DOHH2 (cell line): ENCODE measurements at regions not wholly inside any gene's neighbourhood (a gene's known extent, or its start where the extent isn't known, plus 50 kb on each side); places are given as distances from the start of the nearest gene placed in this dataset.

ENCODE experiments used
- H3F3A ChIP-seq: fragments of 200-600 bp; sonication (generic), shearing (Covaris generic); 2 replicates; pipeline ENCODE4 v1.6.0; 2016; ENCODE audit warnings: antibody characterized with exemption, mild to moderate bottlenecking; ENCODE audit not compliant: control insufficient read depth, insufficient read depth
- H3K27ac ChIP-seq: fragments of 200-600 bp; sonication (generic); 2 replicates; pipeline ENCODE4 v1.5.1; 2014; ENCODE audit warnings: low read depth, mild to moderate bottlenecking, low read length, moderate library complexity
- H3K27me3 ChIP-seq: fragments of 200-600 bp; sonication (generic); 2 replicates; pipeline ENCODE4 v1.6.1; 2014; ENCODE audit warnings: mild to moderate bottlenecking, low read length, mixed read lengths; ENCODE audit not compliant: control insufficient read depth
- H3K36me3 ChIP-seq: fragments of 200-600 bp; sonication (generic); 2 replicates; pipeline ENCODE4 v1.6.1; 2014; ENCODE audit warnings: mild to moderate bottlenecking, low read length, moderate library complexity, mixed read lengths; ENCODE audit not compliant: control insufficient read depth
- H3K4me1 ChIP-seq: fragments of 200-600 bp; sonication (generic); 2 replicates; pipeline ENCODE4 v1.6.1; 2014; ENCODE audit warnings: mild to moderate bottlenecking, low read length, mixed read lengths; ENCODE audit not compliant: control insufficient read depth
- H3K4me2 ChIP-seq: fragments of 200-600 bp; sonication (generic); 2 replicates; pipeline ENCODE4 v1.6.0; 2014; ENCODE audit warnings: mild to moderate bottlenecking, low read length, moderate library complexity
- H3K4me3 ChIP-seq: fragments of 200-600 bp; sonication (generic); 2 replicates; pipeline ENCODE4 v1.5.1; 2014; ENCODE audit warnings: mild to moderate bottlenecking, low read length, mixed read lengths
- H3K79me2 ChIP-seq: fragments of 200-600 bp; sonication (generic); 2 replicates; pipeline ENCODE4 v1.6.1; 2014; ENCODE audit warnings: mild to moderate bottlenecking, low read length, mixed read lengths; ENCODE audit not compliant: control insufficient read depth
- H3K9me2 ChIP-seq: fragments of 200-600 bp; sonication (generic); replicated peaks from 2 replicates; pipeline ENCODE4 v1.6.1; 2014; ENCODE audit warnings: mild to moderate bottlenecking, low read length, mixed read lengths; ENCODE audit not compliant: control insufficient read depth
- H3K9me3 ChIP-seq: fragments of 200-600 bp; sonication (generic); 2 replicates; pipeline ENCODE4 v1.6.1; 2014; ENCODE audit warnings: antibody characterized with exemption, low read length, mixed read lengths; ENCODE audit not compliant: control insufficient read depth, insufficient read depth
- H4K20me1 ChIP-seq: fragments of 200-600 bp; sonication (generic); 2 replicates; pipeline ENCODE4 v1.6.0; 2014; ENCODE audit warnings: low read depth, mild to moderate bottlenecking, antibody characterized with exemption, low read length, moderate library complexity; ENCODE audit not compliant: control insufficient read depth, insufficient read depth
- EZH2phosphoT487 ChIP-seq: fragments of 200-600 bp; sonication (generic); IDR thresholded peaks from 2 replicates; pipeline ENCODE4 v1.6.1; 2017; ENCODE audit warnings: borderline replicate concordance, mild to moderate bottlenecking, antibody characterized with exemption, low read length, moderate library complexity, mixed read lengths
- TF ChIP-seq, protein P1 (sequence below): fragments of 200-600 bp; sonication (generic); IDR thresholded peaks from one replicate; pipeline ENCODE4 v1.5.1; 2014; ENCODE audit warnings: antibody characterized with exemption, mild to moderate bottlenecking, low read depth, low read length; ENCODE audit not compliant: poor library complexity, severe bottlenecking

DNA sequence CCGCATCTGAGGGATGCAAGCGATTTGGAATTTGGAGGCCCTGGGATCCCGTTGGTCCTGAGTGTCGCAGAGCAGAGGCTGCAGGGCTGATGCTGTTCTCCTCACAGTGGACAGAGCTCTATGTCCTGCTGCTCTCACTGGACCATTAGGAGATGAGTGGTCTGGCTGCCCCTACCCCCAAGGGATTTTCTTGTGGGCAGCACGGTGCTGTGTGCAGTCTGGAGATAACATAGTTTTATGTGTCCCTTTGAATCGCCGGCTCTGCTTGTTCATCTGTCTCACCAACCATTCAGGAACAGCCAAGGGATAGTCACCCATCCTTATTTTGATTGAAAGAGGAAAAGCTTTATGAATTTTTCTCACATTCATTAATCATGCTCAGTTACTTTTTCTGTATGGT lies 49.9 kb downstream of the CHRM3 start:
- Histone ChIP-seq H3K9me2 (no peaks in the 10 kb centered on the region), H3K36me3 (no peaks in the 10 kb centered on the region)

DNA sequence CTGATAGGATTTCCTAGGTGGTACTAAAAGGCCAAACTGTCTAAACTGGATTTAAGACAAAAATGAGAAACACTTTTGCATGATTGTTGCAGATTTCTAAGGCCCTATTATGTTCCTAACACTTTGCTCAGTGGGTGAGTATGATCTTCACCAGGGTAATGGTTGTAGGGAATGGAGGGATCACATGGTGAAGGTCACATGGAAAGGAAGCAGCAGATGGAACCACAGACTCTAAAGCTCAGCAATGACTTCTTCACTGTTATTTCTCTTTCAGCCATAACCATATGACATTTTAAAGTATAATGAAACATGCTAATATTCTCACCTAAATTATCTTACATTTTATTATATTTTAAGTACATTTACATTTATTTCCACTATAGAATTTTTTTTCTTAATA lies 51.5 kb downstream of the CHRM3 start:
- Histone ChIP-seq H3K36me3 (no peaks in the 10 kb centered on the region), H3K79me2 (no peaks in the 10 kb centered on the region), H3K4me2 (no peak overlapping the region), H3K27ac (no peak overlapping the region), H3F3A (no peaks in the 10 kb centered on the region), H4K20me1 (no peaks in the 10 kb centered on the region), H3K4me3 (no peak overlapping the region), H3K9me3 (no peaks in the 10 kb centered on the region), H3K9me2 (no peaks in the 10 kb centered on the region), H3K4me1 (no peaks in the 10 kb centered on the region), H3K27me3 (no peaks in the 10 kb centered on the region)
- TF ChIP-seq EZH2phosphoT487 = no peak
- TF ChIP-seq, protein P1, sequence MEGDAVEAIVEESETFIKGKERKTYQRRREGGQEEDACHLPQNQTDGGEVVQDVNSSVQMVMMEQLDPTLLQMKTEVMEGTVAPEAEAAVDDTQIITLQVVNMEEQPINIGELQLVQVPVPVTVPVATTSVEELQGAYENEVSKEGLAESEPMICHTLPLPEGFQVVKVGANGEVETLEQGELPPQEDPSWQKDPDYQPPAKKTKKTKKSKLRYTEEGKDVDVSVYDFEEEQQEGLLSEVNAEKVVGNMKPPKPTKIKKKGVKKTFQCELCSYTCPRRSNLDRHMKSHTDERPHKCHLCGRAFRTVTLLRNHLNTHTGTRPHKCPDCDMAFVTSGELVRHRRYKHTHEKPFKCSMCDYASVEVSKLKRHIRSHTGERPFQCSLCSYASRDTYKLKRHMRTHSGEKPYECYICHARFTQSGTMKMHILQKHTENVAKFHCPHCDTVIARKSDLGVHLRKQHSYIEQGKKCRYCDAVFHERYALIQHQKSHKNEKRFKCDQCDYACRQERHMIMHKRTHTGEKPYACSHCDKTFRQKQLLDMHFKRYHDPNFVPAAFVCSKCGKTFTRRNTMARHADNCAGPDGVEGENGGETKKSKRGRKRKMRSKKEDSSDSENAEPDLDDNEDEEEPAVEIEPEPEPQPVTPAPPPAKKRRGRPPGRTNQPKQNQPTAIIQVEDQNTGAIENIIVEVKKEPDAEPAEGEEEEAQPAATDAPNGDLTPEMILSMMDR = no peak

More for the DNA sequence above, 49.9 kb downstream of the CHRM3 start:
- TF ChIP-seq, protein P1 = no peak
- TF ChIP-seq EZH2phosphoT487 = no peak
- no peaks in the 10 kb centered on the region for H3K27me3 ChIP-seq
- no peak overlapping the region for H3K4me3 ChIP-seq
- H3K4me1 ChIP-seq = no peaks in the 10 kb centered on the region
- H3F3A ChIP-seq = no peaks in the 10 kb centered on the region
- H3K27ac ChIP-seq = no peak overlapping the region
- no peaks in the 10 kb centered on the region for H3K79me2 ChIP-seq
- H3K9me3 ChIP-seq = no peaks in the 10 kb centered on the region
- no peaks in the 10 kb centered on the region for H4K20me1 ChIP-seq
- H3K4me2 ChIP-seq = no peak overlapping the region

- Histone ChIP-seq H3K4me3 (no peak overlapping the region), H3K4me2 (no peak overlapping the region), H3K27ac (no peak overlapping the region), H3K79me2 (no peaks in the 10 kb centered on the region), H3F3A (no peaks in the 10 kb centered on the region), H3K9me3 (no peaks in the 10 kb centered on the region), H4K20me1 (no peaks in the 10 kb centered on the region), H3K27me3 (no peaks in the 10 kb centered on the region), H3K9me2 (no peaks in the 10 kb centered on the region), H3K36me3 (no peaks in the 10 kb centered on the region), H3K4me1 (no peaks in the 10 kb centered on the region)
- TF ChIP-seq, protein P1 = no peak
- no peak for TF ChIP-seq EZH2phosphoT487
Measured at GRCh38 chr1:239438891-239439290, 52.5 kb downstream of the CHRM3 start.

DNA sequence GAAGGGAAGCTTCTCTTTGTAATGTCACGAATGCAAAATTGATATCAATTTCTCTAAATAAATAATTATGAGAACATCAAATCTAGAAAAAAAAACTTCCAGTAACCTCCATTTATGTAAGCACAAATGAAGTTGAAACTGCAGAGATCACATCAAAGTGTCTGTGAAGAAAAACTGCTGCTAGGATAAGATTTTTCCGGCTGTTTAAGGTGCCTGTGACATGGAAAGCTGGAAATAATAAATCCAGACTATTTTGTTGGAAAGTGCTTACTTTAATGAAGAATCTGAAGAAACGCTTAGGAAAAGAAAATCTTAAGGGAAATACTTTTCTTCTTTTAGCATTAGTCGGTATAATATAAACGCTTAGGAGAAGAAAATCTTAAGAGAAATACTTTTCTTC lies 57.0 kb downstream of the CHRM3 start:
- Histone ChIP-seq H3K4me3 (no peak overlapping the region), H3K36me3 (no peaks in the 10 kb centered on the region), H3K79me2 (no peaks in the 10 kb centered on the region), H3F3A (no peaks in the 10 kb centered on the region), H3K27me3 (no peaks in the 10 kb centered on the region), H3K27ac (no peak overlapping the region), H3K4me1 (no peaks in the 10 kb centered on the region), H3K9me3 (no peaks in the 10 kb centered on the region), H3K9me2 (no peaks in the 10 kb centered on the region), H3K4me2 (no peak overlapping the region), H4K20me1 (no peaks in the 10 kb centered on the region)
- no peak for TF ChIP-seq EZH2phosphoT487
- TF ChIP-seq, protein P1 = no peak
